Amniotic epithelial cell (primary cell): ENCODE measurements at regions not wholly inside any gene's neighbourhood (a gene's known extent, or its start where the extent isn't known, plus 50 kb on each side); places are given as distances from the start of the nearest gene placed in this dataset.
A peak's percentile ranks its signal among the peaks of the same experiment; 100 is the strongest.

Source experiments
- DNase-seq: peaks from one replicate; pipeline ENCODE4 v3.0.0-alpha.2; 2010; ENCODE audit warnings: low read depth

DNA sequence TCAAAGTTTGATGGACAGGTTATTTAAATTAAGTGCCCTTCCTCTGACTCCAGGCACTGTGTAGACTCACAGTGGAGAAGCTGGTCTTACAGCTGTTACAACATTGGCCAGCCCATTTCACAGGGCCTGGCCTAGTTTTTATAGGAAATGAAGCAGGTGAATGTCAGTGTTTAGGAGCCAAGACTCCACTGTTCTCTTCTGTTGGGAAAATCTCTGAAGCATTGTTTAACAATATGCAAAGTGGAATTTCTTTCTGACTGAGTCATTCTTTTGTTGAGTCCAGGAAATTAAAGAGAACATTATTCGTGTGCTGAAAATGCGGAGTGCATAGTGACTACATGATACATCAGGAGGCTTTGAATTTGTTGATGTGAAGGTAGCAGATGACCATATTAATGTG lies 64.7 kb downstream of the ARRDC4 start:
- no peak for DNase-seq

DNA sequence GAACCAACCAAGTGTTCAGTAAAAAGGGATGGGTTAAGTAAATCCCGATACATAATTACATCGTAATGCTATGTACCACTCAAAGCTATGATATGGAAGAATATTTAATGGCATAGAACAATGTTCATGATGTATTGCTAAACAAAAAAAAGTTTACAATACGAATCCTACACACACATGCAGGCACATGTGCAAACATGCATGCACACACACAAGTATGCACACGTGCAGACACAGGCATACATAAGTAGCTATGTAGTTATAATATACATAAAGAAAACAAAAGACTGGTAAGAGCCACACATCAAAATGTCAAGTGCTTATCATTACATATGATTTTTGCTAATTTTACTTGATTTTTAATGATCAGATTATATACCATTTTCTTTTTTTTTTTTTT lies 74.2 kb downstream of the ARRDC4 start:
- no peak for DNase-seq

DNA sequence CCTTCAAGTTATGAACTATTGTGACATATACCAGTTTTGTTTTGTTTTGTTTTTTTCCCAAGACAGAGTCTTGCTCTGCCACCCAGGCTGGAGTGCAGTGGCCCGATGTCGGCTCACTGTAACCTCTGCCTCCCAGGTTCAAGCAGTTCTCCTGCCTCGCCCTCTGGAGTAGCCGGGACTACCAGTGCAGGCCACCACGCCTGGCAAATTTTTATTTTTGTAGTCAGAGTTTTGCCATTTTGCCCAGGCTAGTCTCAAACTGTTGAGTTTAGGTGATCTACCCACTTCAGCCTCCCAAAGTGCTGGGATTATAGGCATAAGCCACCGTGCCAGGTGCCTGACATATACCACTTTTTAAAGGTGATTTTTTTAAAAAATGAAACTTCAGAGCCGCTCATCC lies 74.6 kb downstream of the ARRDC4 start:
- no peak for DNase-seq

DNA sequence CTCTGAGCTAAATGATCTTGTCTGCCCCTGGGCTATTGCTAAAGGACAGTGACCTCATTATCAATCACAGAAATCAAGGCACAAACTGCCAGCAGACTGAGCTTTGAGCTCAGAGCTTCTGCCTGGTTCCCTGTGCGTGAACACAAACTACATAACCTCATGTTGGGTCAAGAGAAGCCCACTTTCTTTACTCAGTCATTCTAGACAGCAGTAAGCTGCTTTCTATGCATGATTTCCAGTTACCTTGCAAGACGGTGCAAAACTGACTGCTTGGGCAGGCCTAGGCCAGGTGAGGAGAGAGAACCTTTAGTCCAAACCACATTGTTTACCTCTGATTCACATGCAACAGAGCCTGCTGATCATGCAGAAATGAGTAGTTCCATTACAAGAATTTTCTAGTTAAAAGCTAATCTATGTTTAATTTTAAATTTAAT lies 75.1 kb downstream of the ARRDC4 start:
- no peak for DNase-seq

DNA sequence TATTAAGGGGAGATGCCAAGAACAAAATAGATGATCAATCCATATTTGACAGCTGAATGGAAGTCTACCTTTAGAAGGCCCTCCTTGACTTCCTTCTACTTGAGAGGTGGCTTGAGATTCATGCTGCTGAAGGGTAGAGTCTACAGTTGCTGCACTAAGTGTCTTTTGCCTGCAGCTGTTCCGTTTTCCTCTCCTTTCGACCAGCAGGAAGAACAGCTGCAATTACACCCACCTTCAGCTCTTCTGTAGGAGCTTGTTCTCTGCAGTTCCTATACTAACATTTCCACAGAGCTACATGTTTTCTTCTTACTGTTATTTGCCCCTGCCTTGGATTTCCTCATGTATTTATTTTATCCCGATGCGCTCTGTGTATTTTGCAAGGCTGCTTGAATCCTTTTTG lies 79.1 kb downstream of the ARRDC4 start:
- DNase-seq: no peak

DNA sequence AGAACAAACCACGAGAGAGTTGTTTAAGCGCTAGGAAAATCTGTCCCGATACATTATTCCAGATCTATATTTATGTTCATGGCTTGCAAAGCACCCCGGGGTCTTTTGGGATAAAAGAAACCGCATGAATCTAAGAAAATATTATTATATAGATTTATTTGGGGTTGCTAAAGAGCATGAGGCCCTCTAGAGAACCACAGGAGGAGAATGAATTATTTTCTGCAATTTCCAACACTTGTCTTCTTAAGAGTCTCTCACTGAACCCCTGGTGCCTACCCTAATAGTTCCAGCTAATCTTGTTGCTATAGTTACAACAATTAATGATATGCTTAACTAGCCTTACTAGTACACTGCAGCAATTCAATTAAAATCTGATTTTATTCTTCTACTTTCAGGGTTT lies 79.6 kb downstream of the ARRDC4 start:
- DNase-seq: no peak

DNA sequence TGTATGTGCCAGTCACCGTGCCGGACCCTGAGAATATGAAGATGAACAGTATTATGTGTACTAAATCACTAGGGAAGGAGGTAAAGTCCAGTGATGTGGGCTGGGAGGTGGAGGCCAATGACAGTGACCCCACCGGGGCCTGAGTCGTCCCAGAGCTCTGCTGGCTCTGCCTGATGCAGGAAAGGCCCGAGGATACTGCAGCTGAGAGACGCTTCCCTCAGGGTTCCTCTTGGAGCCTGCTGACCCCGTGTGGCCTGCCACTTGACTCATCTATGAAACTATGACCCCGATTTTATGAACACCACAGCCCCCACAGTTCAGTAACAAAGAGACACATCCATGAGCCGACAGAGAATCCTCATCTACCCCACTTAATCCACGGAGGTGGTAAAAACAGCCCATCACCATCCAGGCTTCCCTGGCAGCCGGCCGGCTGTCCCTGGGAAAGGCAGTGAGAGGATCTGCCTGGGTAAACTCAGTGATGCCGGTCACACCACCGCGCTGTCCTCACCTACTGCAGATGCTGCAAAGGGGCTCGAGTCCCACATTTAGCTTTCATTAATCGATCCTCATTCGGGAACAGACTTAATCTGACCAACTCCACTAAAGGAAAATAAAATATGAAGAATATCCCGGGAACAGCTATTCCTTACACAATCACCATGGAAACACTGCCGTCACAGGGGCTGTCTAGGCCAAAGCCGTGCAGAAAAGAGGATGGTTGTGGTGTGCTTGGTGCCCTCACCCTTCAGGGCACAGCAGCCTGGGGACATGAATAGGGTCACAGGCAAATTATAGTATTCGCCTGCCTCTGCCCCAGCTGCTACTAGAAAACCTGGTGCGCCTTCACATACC lies 82.9 kb downstream of the ARRDC4 start:
- no peak for DNase-seq

DNA sequence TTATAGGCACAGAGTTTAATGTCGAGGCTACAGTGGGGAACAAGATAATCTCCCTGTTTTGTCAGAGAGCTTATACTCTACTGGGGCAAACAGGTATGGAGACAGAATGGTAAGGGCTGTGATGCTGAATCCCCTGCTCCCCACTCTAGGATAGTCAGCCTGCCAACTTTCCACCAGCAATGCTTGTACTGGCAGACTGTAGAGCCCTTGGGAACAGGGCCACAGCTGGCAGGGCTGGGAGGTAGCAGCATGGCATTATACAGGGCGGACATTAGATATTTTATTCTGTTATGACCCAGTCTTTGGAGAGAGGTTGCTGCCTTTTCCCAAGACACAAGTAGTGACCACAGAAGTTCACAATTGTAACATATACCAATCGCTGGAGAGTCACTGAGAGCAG lies 91.2 kb downstream of the ARRDC4 start:
- no peak for DNase-seq

DNA sequence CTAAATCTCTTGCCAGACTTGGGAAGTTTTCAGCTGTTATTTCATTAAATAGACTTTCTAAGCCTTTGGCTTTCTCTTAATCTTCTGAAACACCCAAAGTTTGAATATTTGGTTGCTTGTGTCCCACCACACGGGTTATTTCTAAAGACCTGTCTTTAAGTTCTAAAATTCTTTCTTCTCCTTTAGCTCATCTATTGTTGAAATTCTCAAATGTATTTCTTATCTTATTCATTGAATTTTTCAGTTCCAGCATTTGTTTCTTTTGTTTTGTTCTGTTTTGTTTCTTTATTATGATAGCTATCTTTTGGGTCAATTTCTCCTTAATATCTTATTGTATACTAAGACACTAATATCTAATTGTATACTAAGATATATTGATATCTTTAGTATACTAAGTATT lies 97.0 kb downstream of the ARRDC4 start:
- DNase-seq: no peak

DNA sequence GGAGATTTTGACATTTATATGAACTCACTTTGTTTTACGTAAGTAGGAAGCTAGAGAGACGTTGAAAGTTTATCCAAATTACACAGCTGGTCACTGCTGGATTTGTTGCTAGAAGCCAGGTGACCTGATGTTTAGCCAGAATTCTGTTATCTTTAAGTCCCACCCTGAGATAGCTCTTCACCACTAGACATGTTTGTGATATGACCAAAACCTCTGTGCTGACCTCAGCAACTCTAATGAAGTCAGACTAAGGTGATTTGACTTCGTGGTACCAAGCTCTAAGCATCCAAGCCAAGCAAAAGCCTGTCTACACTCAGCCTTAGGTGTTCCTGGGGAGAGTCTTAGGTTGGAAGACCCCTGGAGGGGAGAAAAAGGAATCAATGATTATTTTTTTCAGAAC lies 102.4 kb downstream of the ARRDC4 start:
- DNase-seq: no peak

DNA sequence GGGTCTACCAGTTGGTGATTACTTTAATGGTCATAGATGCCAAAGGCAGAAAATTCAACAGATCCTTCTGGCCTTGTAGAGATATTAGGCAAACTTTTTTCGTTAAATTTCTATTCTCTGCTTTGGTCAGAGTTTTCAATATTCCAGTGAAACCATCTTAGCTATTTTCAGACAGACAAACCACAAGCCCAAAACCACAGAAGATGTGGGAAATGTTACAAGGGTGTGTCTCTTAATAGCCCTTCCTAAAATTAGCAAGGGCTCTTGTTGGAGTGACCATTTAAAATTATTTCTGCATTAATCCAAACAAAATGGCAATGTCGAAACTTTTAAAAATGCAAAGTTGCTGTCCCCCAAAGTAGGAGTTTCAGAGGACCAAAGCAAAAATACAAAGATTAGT lies 102.8 kb downstream of the ARRDC4 start:
- no peak for DNase-seq

DNA sequence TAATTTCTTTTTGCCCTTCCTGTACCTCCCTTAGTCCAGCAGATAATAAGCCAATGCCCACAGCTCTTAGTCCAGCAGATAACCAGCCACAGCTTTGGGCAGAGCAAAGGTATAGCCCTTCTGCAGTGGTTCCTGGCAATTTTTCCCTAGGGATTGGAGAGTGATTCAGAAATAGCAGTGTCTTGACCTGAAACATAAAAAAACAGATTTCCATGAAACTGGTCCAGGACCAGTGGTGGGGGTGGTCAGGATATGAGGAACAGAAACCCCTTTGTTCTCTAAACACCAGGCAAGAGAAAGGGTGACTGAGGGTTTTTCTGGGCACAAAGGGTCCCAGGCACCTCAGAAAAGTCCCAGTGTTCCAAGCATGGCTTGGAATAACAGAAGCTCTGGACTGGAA lies 103.4 kb downstream of the ARRDC4 start:
- no peak for DNase-seq

DNA sequence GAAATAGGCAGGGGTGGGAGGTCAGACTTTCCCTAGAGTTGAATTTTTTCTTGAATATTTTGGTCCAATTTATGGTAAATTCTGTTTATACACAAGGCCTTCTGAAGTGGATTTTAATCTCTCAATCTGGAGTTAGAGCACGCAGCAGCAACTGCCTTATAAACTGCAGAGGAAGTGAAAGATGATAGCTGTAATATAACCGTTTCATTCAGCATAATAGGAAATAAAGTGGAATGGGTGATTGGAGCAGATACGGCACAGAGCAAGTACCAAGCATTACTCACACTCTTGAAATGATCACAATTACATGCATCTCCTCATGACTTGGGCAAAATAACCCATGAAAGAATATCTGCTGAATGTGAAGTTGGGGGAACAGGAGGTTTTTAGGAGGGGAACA lies 106.8 kb downstream of the ARRDC4 start:
- DNase-seq: no peak

DNA sequence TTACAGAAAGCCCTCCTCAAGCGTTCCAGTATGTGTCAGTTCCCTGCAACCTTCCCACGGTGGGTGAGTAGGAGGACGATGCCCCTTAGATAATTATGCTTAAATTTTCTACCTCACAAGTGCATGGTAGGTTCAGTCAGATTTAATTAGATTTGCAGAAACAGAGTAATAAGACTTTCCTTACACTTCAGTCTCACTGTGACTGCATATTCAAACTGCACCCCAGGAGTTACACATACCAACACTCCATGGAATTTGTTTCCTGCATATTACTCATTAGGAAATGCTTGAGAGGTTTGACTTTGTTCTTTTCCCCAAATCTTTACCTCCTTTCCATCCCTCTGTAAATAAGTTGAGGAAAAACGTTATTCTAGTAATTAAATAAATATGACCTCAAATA lies 108.8 kb downstream of the ARRDC4 start:
- DNase-seq: no peak

DNA sequence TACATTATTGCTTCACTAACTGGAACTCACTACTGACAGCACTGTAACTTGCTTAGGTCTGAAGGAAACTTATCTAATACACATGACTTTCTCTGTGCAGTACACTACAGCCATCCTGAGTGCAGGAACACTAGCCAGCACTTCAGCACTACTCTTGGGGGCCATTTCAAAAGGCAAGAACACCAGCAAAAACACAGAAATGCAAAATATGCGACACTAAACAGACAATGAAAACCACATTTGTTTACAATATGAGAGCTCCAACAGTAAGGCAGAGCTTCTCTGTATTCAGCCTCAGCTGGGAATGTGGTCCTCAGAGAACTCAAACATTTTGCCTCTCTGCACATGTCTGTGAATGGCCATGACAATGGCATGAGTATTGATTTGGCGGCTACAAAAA lies 109.6 kb downstream of the ARRDC4 start:
- peak; percentile 1 for DNase-seq

DNA sequence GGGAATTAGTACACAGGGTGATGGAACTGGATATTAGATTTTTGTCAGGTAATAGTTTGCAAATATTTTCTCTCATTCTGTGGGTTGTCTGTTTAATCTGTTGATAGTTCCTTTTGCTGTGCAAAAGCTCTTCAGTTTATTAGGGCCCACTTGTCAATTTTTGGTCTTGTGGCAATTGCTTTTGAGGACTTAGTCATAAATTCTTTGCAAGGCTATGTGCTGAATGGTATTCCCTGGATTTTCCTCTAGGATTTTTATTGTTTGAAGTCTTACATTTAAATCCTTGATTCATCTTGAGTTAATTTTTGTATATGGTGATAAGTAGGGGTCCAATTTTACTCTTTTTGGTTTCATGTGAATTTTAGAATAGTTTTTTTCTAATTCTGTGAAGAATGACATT lies 111.3 kb downstream of the ARRDC4 start:
- DNase-seq: no peak

DNA sequence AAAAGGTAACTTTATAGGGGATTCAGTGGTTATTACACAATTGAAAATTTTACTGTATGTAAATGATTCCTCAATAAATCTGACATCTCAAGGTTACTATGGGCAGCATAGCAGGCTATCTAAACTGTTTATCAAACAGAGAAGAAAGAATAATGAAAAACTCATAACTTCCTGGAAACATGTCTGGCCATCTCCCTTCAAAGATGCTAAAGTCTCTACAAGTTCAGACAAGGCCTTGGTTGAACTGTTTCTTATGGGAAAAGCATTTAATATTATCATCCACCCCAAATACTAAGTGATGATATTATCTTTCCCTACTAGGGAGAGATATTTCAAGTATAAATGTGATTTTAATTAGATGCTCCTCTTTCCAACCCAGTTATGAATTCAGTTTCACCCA lies 114.9 kb downstream of the ARRDC4 start:
- no peak for DNase-seq

DNA sequence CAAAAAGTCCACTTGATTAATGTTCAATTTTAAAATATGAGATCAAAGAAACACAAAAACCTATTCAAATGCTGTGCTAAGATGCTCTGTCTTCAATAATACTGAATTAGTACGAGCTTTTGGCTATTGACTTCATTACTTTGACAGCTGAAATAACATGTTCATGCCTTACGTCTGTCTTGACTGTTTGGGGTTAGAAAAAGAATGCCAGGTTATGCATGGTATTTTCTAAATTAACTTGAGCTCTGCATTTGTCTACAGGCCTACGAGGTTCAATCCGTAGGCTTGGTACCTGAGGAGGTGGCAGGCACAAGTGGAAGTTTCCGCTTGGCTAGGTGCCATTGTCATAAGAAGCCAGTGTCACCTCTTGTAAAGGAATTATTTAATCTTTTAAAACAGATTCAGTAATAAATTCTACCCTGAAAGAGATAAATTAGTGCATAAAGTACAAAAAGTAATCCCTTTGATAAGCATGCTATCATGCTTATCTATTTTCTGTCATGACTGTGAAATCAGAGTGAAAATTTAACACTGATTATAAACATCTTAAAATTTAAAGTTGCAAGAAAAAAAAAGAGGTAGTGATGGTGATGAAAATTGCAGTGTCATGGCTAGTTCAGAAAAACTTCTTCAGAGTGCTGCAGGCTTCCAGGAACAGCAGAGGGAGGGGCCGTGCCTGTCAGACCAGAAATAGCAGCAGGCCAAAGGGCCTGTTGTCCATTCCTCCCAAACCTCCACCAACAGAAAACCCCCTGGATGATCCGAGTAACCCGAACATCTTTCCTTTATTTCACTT lies 115.7 kb downstream of the ARRDC4 start:
- peak; percentile 0 for DNase-seq

DNA sequence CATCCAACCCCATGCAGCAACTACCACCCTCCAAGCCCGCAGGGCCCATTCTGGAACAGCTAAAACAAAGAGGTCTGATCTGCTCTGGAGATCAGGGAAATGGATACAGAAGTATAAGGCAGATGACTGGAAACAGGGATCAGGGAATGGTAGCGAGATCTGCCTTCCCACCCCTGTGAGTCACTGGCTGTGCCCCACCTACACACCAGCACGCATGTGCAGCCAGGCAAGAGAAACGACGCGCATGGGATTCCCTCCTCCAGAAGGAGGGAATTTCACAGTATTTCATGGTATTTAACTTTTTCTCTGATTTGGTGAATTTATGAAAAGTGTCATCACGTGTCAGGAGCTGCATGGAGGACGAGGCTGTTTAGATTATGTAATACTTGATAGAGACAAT lies 116.7 kb downstream of the ARRDC4 start:
- DNase-seq: peak; percentile 19

DNA sequence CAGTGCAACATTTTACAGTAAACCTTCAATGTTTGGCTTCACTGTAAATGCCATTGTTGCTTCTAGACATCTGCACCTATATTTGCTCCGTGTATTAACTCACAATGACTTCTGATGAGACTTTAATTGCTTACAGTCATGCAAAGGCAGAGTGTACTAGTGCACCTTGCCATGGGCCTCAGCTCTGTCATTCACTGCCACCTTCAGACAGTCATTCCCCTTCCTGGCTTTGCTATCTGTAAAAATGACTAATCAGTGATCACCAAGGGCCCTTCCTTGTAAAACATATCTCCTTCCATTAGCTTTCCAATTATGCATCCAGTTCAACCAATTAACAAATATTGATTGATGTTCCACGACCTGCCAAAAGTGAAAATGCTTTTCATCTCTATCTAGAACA lies 120.3 kb downstream of the ARRDC4 start:
- no peak for DNase-seq

DNA sequence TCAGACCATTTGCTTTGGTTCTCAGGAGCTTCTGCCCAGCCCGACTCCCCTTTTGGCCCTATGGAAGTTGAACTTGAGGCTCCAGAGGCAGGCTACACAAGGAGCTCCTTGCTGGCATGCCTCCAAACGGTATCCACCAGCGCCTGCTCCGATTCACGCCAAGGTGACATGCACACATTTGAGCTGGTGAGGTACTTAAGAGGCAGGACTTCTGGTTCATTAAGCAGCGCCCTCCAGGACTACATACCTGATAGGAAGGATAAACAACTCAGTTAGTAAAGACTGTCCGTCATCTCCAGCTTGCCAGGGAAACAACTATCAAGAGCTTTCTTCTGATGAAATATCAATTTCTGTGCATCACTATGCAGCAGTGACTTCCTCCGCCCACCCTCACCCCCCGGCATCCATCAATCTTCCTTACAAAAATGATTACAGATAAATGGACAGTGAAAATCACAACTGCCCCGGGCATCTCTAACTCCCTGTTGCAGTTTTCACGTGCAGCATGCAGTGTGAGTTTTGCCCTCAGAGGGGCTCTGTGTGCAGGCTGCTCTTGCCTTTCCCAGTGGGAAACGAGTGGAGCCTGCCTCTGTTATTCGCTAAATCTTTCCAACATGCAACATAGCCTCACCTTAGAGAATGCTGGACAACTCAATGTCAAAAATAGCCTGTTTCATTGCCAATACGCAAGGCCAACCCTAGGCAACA lies 122.9 kb downstream of the ARRDC4 start:
- no peak for DNase-seq

DNA sequence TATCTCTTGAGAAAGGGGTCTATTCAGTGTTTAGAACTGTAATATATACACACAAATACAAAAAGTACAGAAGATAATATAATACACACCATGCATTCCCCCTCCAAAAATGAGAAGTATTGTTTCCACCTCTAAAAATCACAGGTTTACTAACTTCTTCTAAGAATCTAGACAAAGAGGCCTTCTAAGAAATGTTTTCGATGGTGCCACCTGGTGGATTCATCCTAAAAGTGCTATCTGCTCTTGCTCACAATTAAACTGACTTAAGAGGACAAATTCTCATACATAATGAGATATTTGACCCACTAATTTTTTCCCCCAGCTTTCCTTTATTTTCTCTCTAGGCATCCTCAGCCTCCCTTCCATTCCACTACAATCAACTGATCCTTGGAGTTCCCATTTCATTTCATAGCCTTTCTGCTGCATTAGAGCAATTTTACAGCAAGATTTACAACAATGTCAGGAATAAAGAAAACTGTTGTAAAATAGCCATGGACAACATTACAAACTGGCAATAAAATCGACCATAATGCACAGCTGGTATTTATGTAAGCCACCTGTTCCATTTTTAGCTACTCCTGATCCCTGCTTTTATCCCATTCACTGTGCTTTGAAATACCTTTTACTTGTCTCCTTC lies 124.6 kb downstream of the ARRDC4 start:
- peak; percentile 61 for DNase-seq
